ENCODE measurements at regions not wholly inside any gene's neighbourhood (a gene's known extent, or its start where the extent isn't known, plus 50 kb on each side); places are given as distances from the start of the nearest gene placed in this dataset.
A peak's percentile ranks its signal among the peaks of the same experiment; 100 is the strongest.

GRCh38 chr21:27145134-27145798, 178.4 kb upstream of the ADAMTS5 start:
- H3K36me3 ChIP-seq (ENCODE audit: control insufficient read depth in 5 of 5, insufficient read depth in 5 of 5, low read length in 5 of 5), result no peaks in the 10 kb centered on the region
- no peak overlapping the region for H3K27ac ChIP-seq (ENCODE audit: low read depth, low read length)
- H3K4me3 ChIP-seq (ENCODE audit: low read depth in 1 of 5, low read length in 5 of 5), result no peak overlapping the region

GRCh38 chr21:27143476-27143875, 176.6 kb upstream of the ADAMTS5 start:
- no peaks in the 10 kb centered on the region for H3K36me3 ChIP-seq (ENCODE audit: control insufficient read depth in 5 of 5, insufficient read depth in 5 of 5, low read length in 5 of 5)
- no peak overlapping the region for H3K9ac ChIP-seq (ENCODE audit: low read length in 5 of 5)
- H3K4me3 ChIP-seq (ENCODE audit: low read depth in 1 of 5, low read length in 5 of 5), result no peak overlapping the region
- H3K9me3 ChIP-seq (ENCODE audit: control insufficient read depth in 5 of 5, low read length in 5 of 5), result peaks cover 0 to 2% (median under 1%) of the 10 kb centered on the region in 5 donors
- H3K27me3 ChIP-seq (ENCODE audit: control insufficient read depth in 5 of 5, insufficient read depth in 4 of 5, low read length in 5 of 5), result no peaks in the 10 kb centered on the region
- no peak overlapping the region for H3K27ac ChIP-seq (ENCODE audit: low read depth, low read length)
- H3K4me1 ChIP-seq (ENCODE audit: control insufficient read depth in 5 of 5, insufficient read depth in 5 of 5, low read length in 5 of 5), result no peaks in the 10 kb centered on the region

More at GRCh38 chr21:27145134-27145798, 178.4 kb upstream of the ADAMTS5 start:
- H3K27me3 ChIP-seq (ENCODE audit: control insufficient read depth in 5 of 5, insufficient read depth in 4 of 5, low read length in 5 of 5), result no peaks in the 10 kb centered on the region
- no peak overlapping the region for H3K9ac ChIP-seq (ENCODE audit: low read length in 5 of 5)
- no peaks in the 10 kb centered on the region for H3K4me1 ChIP-seq (ENCODE audit: control insufficient read depth in 5 of 5, insufficient read depth in 5 of 5, low read length in 5 of 5)
- peaks cover 0 to 5% (median 2%) of the 10 kb centered on the region in 5 donors for H3K9me3 ChIP-seq (ENCODE audit: control insufficient read depth in 5 of 5, low read length in 5 of 5)

- no peaks in the 10 kb centered on the region for H3K36me3 ChIP-seq (ENCODE audit: control insufficient read depth in 5 of 5, insufficient read depth in 5 of 5, low read length in 5 of 5)
- no peaks in the 10 kb centered on the region for H3K4me1 ChIP-seq (ENCODE audit: control insufficient read depth in 5 of 5, insufficient read depth in 5 of 5, low read length in 5 of 5)
- no peak overlapping the region for H3K27ac ChIP-seq (ENCODE audit: low read depth, low read length)
- no peaks in the 10 kb centered on the region for H3K27me3 ChIP-seq (ENCODE audit: control insufficient read depth in 5 of 5, insufficient read depth in 4 of 5, low read length in 5 of 5)
- no peak overlapping the region for H3K9ac ChIP-seq (ENCODE audit: low read length in 5 of 5)
- H3K9me3 ChIP-seq (ENCODE audit: control insufficient read depth in 5 of 5, low read length in 5 of 5), result no peaks in the 10 kb centered on the region
- no peak overlapping the region for H3K4me3 ChIP-seq (ENCODE audit: low read depth in 1 of 5, low read length in 5 of 5)
Measured at GRCh38 chr21:27139526-27139925, 172.6 kb upstream of the ADAMTS5 start.

GRCh38 chr21:27134516-27134915, 167.6 kb upstream of the ADAMTS5 start:
- H3K4me3 ChIP-seq (ENCODE audit: low read depth in 1 of 5, low read length in 5 of 5), result no peak overlapping the region
- H3K27ac ChIP-seq (ENCODE audit: low read depth, low read length), result no peak overlapping the region
- H3K9ac ChIP-seq (ENCODE audit: low read length in 5 of 5), result no peak overlapping the region
- H3K36me3 ChIP-seq (ENCODE audit: control insufficient read depth in 5 of 5, insufficient read depth in 5 of 5, low read length in 5 of 5), result no peaks in the 10 kb centered on the region
- H3K4me1 ChIP-seq (ENCODE audit: control insufficient read depth in 5 of 5, insufficient read depth in 5 of 5, low read length in 5 of 5), result peaks cover 2 to 20% (median 10%) of the 10 kb centered on the region in 5 donors
- no peaks in the 10 kb centered on the region for H3K27me3 ChIP-seq (ENCODE audit: control insufficient read depth in 5 of 5, insufficient read depth in 4 of 5, low read length in 5 of 5)
- H3K9me3 ChIP-seq (ENCODE audit: control insufficient read depth in 5 of 5, low read length in 5 of 5), result no peaks in the 10 kb centered on the region

GRCh38 chr21:27132266-27132665, 165.4 kb upstream of the ADAMTS5 start:
- H3K36me3 ChIP-seq (ENCODE audit: control insufficient read depth in 5 of 5, insufficient read depth in 5 of 5, low read length in 5 of 5), result no peaks in the 10 kb centered on the region
- H3K27me3 ChIP-seq (ENCODE audit: control insufficient read depth in 5 of 5, insufficient read depth in 4 of 5, low read length in 5 of 5), result no peaks in the 10 kb centered on the region
- H3K9me3 ChIP-seq (ENCODE audit: control insufficient read depth in 5 of 5, low read length in 5 of 5), result no peaks in the 10 kb centered on the region
- no peak overlapping the region for H3K4me3 ChIP-seq (ENCODE audit: low read depth in 1 of 5, low read length in 5 of 5)
- no peak overlapping the region for H3K27ac ChIP-seq (ENCODE audit: low read depth, low read length)
- peaks cover 6 to 25% (median 15%) of the 10 kb centered on the region in 5 donors for H3K4me1 ChIP-seq (ENCODE audit: control insufficient read depth in 5 of 5, insufficient read depth in 5 of 5, low read length in 5 of 5)
- no peak overlapping the region for H3K9ac ChIP-seq (ENCODE audit: low read length in 5 of 5)

GRCh38 chr21:27130154-27130553, 163.3 kb upstream of the ADAMTS5 start:
- peak overlapping the region; percentile 61 for H3K27ac ChIP-seq (ENCODE audit: low read depth, low read length)
- H3K4me3 ChIP-seq (ENCODE audit: low read depth in 1 of 5, low read length in 5 of 5), result no peak overlapping the region
- peaks cover 6 to 30% (median 22%) of the 10 kb centered on the region in 5 donors for H3K4me1 ChIP-seq (ENCODE audit: control insufficient read depth in 5 of 5, insufficient read depth in 5 of 5, low read length in 5 of 5)
- H3K9me3 ChIP-seq (ENCODE audit: control insufficient read depth in 5 of 5, low read length in 5 of 5), result no peaks in the 10 kb centered on the region
- H3K27me3 ChIP-seq (ENCODE audit: control insufficient read depth in 5 of 5, insufficient read depth in 4 of 5, low read length in 5 of 5), result no peaks in the 10 kb centered on the region
- no peak overlapping the region for H3K9ac ChIP-seq (ENCODE audit: low read length in 5 of 5)
- H3K36me3 ChIP-seq (ENCODE audit: control insufficient read depth in 5 of 5, insufficient read depth in 5 of 5, low read length in 5 of 5), result no peaks in the 10 kb centered on the region

- H3K4me3 ChIP-seq (ENCODE audit: low read depth in 1 of 5, low read length in 5 of 5), result no peak overlapping the region
- peaks cover 6 to 33% (median 22%) of the 10 kb centered on the region in 5 donors for H3K4me1 ChIP-seq (ENCODE audit: control insufficient read depth in 5 of 5, insufficient read depth in 5 of 5, low read length in 5 of 5)
- no peak overlapping the region for H3K9ac ChIP-seq (ENCODE audit: low read length in 5 of 5)
- no peaks in the 10 kb centered on the region for H3K36me3 ChIP-seq (ENCODE audit: control insufficient read depth in 5 of 5, insufficient read depth in 5 of 5, low read length in 5 of 5)
- no peaks in the 10 kb centered on the region for H3K27me3 ChIP-seq (ENCODE audit: control insufficient read depth in 5 of 5, insufficient read depth in 4 of 5, low read length in 5 of 5)
- peak overlapping the region; percentile 61 for H3K27ac ChIP-seq (ENCODE audit: low read depth, low read length)
- no peaks in the 10 kb centered on the region for H3K9me3 ChIP-seq (ENCODE audit: control insufficient read depth in 5 of 5, low read length in 5 of 5)
Measured at GRCh38 chr21:27129694-27130093, 162.8 kb upstream of the ADAMTS5 start.

- no peaks in the 10 kb centered on the region for H3K27me3 ChIP-seq (ENCODE audit: control insufficient read depth in 5 of 5, insufficient read depth in 4 of 5, low read length in 5 of 5)
- no peaks in the 10 kb centered on the region for H3K36me3 ChIP-seq (ENCODE audit: control insufficient read depth in 5 of 5, insufficient read depth in 5 of 5, low read length in 5 of 5)
- H3K9ac ChIP-seq (ENCODE audit: low read length in 5 of 5), result no peak overlapping the region
- peaks cover 6 to 37% (median 22%) of the 10 kb centered on the region in 5 donors for H3K4me1 ChIP-seq (ENCODE audit: control insufficient read depth in 5 of 5, insufficient read depth in 5 of 5, low read length in 5 of 5)
- no peak overlapping the region for H3K4me3 ChIP-seq (ENCODE audit: low read depth in 1 of 5, low read length in 5 of 5)
- peak overlapping the region; percentile 61 for H3K27ac ChIP-seq (ENCODE audit: low read depth, low read length)
- H3K9me3 ChIP-seq (ENCODE audit: control insufficient read depth in 5 of 5, low read length in 5 of 5), result no peaks in the 10 kb centered on the region
Measured at GRCh38 chr21:27129215-27129614, 162.3 kb upstream of the ADAMTS5 start.

- no peaks in the 10 kb centered on the region for H3K27me3 ChIP-seq (ENCODE audit: control insufficient read depth in 5 of 5, insufficient read depth in 4 of 5, low read length in 5 of 5)
- no peaks in the 10 kb centered on the region for H3K36me3 ChIP-seq (ENCODE audit: control insufficient read depth in 5 of 5, insufficient read depth in 5 of 5, low read length in 5 of 5)
- H3K4me3 ChIP-seq (ENCODE audit: low read depth in 1 of 5, low read length in 5 of 5), result no peak overlapping the region
- no peaks in the 10 kb centered on the region for H3K9me3 ChIP-seq (ENCODE audit: control insufficient read depth in 5 of 5, low read length in 5 of 5)
- no peak overlapping the region for H3K27ac ChIP-seq (ENCODE audit: low read depth, low read length)
- H3K4me1 ChIP-seq (ENCODE audit: control insufficient read depth in 5 of 5, insufficient read depth in 5 of 5, low read length in 5 of 5), result peaks cover 6 to 24% (median 16%) of the 10 kb centered on the region in 5 donors
- no peak overlapping the region for H3K9ac ChIP-seq (ENCODE audit: low read length in 5 of 5)
Measured at GRCh38 chr21:27126140-27126539, 159.3 kb upstream of the ADAMTS5 start.

- Histone ChIP-seq H3K4me1 (ENCODE audit: control insufficient read depth in 5 of 5, insufficient read depth in 5 of 5, low read length in 5 of 5) (peaks cover 0 to 16% (median 6%) of the 10 kb centered on the region in 5 donors), H3K27ac (ENCODE audit: low read depth, low read length) (no peak overlapping the region), H3K36me3 (ENCODE audit: control insufficient read depth in 5 of 5, insufficient read depth in 5 of 5, low read length in 5 of 5) (no peaks in the 10 kb centered on the region), H3K9ac (ENCODE audit: low read length in 5 of 5) (no peak overlapping the region), H3K4me3 (ENCODE audit: low read depth in 1 of 5, low read length in 5 of 5) (no peak overlapping the region), H3K9me3 (ENCODE audit: control insufficient read depth in 5 of 5, low read length in 5 of 5) (no peaks in the 10 kb centered on the region), H3K27me3 (ENCODE audit: control insufficient read depth in 5 of 5, insufficient read depth in 4 of 5, low read length in 5 of 5) (no peaks in the 10 kb centered on the region)
Measured at GRCh38 chr21:27122686-27123085, 155.8 kb upstream of the ADAMTS5 start.

Measured in subcutaneous abdominal adipose tissue (tissue), 5 donors.